ENCODE measurements at regions not wholly inside any gene's neighbourhood (a gene's known extent, or its start where the extent isn't known, plus 50 kb on each side); places are given as distances from the start of the nearest gene placed in this dataset.

- Mint-ChIP-seq H3K4me3 (ENCODE audit: unreplicated experiment) (no peak overlapping the region), H3K27ac (ENCODE audit: unreplicated experiment) (no peak overlapping the region), H3K4me1 (ENCODE audit: unreplicated experiment) (no peaks in the 10 kb centered on the region), H3K27me3 (ENCODE audit: unreplicated experiment) (no peaks in the 10 kb centered on the region), H3K9me3 (ENCODE audit: unreplicated experiment) (peaks cover 38% of the 10 kb centered on the region), H3K36me3 (ENCODE audit: unreplicated experiment) (no peaks in the 10 kb centered on the region)
- no peak for TF ChIP-seq CTCF (IDR thresholded peaks at IDR 0.05)
- DNase-seq (ENCODE audit: extremely low spot score, unreplicated experiment) = no peak
These were observed 1722.1 kb downstream of the TP53TG3F start for GRCh38 chr16:35181422-35182030.

GRCh38 chr16:35182043-35182677 lies 1722.7 kb downstream of the TP53TG3F start:
- Mint-ChIP-seq H3K9me3 (ENCODE audit: unreplicated experiment) (peaks cover 36% of the 10 kb centered on the region), H3K4me3 (ENCODE audit: unreplicated experiment) (no peak overlapping the region), H3K36me3 (ENCODE audit: unreplicated experiment) (no peaks in the 10 kb centered on the region), H3K27me3 (ENCODE audit: unreplicated experiment) (no peaks in the 10 kb centered on the region), H3K27ac (ENCODE audit: unreplicated experiment) (no peak overlapping the region), H3K4me1 (ENCODE audit: unreplicated experiment) (no peaks in the 10 kb centered on the region)
- TF ChIP-seq CTCF (IDR thresholded peaks at IDR 0.05) = no peak
- DNase-seq (ENCODE audit: extremely low spot score, unreplicated experiment) = no peak

- no peak overlapping the region for H3K4me3 Mint-ChIP-seq (ENCODE audit: unreplicated experiment)
- peaks cover 29% of the 10 kb centered on the region for H3K9me3 Mint-ChIP-seq (ENCODE audit: unreplicated experiment)
- H3K27me3 Mint-ChIP-seq (ENCODE audit: unreplicated experiment) = no peaks in the 10 kb centered on the region
- TF ChIP-seq CTCF (IDR thresholded peaks at IDR 0.05) = no peak
- no peaks in the 10 kb centered on the region for H3K36me3 Mint-ChIP-seq (ENCODE audit: unreplicated experiment)
- H3K27ac Mint-ChIP-seq (ENCODE audit: unreplicated experiment) = no peak overlapping the region
- no peak for DNase-seq (ENCODE audit: extremely low spot score, unreplicated experiment)
- no peaks in the 10 kb centered on the region for H3K4me1 Mint-ChIP-seq (ENCODE audit: unreplicated experiment)
These were observed 1723.6 kb downstream of the TP53TG3F start for GRCh38 chr16:35182943-35183550.

- DNase-seq (ENCODE audit: extremely low spot score, unreplicated experiment) = no peak
- Mint-ChIP-seq H3K4me1 (ENCODE audit: unreplicated experiment) (no peaks in the 10 kb centered on the region), H3K27me3 (ENCODE audit: unreplicated experiment) (no peaks in the 10 kb centered on the region), H3K4me3 (ENCODE audit: unreplicated experiment) (no peak overlapping the region), H3K36me3 (ENCODE audit: unreplicated experiment) (no peaks in the 10 kb centered on the region), H3K27ac (ENCODE audit: unreplicated experiment) (no peak overlapping the region), H3K9me3 (ENCODE audit: unreplicated experiment) (peaks cover 29% of the 10 kb centered on the region)
- TF ChIP-seq CTCF (IDR thresholded peaks at IDR 0.05) = no peak
These were observed 1725.0 kb downstream of the TP53TG3F start for GRCh38 chr16:35184356-35184870.

GRCh38 chr16:35185366-35186044 lies 1726.1 kb downstream of the TP53TG3F start:
- Mint-ChIP-seq H3K36me3 (ENCODE audit: unreplicated experiment) (no peaks in the 10 kb centered on the region), H3K27me3 (ENCODE audit: unreplicated experiment) (no peaks in the 10 kb centered on the region), H3K4me3 (ENCODE audit: unreplicated experiment) (no peak overlapping the region), H3K27ac (ENCODE audit: unreplicated experiment) (no peak overlapping the region), H3K9me3 (ENCODE audit: unreplicated experiment) (peaks cover 28% of the 10 kb centered on the region), H3K4me1 (ENCODE audit: unreplicated experiment) (no peaks in the 10 kb centered on the region)
- DNase-seq (ENCODE audit: extremely low spot score, unreplicated experiment) = no peak
- no peak for TF ChIP-seq CTCF (IDR thresholded peaks at IDR 0.05)

Data from osteocyte (in vitro differentiated cells).